GM21381 (cell line): ENCODE measurements at regions not wholly inside any gene's neighbourhood (a gene's known extent, or its start where the extent isn't known, plus 50 kb on each side); places are given as distances from the start of the nearest gene placed in this dataset.

Experiments used
- ATAC-seq: cut with Tn5 transposase; IDR thresholded peaks from one replicate; pipeline ENCODE4 v1.9.1; 2021; ENCODE audit warnings: mild to moderate bottlenecking, moderate library complexity; ENCODE audit not compliant: unreplicated experiment

DNA sequence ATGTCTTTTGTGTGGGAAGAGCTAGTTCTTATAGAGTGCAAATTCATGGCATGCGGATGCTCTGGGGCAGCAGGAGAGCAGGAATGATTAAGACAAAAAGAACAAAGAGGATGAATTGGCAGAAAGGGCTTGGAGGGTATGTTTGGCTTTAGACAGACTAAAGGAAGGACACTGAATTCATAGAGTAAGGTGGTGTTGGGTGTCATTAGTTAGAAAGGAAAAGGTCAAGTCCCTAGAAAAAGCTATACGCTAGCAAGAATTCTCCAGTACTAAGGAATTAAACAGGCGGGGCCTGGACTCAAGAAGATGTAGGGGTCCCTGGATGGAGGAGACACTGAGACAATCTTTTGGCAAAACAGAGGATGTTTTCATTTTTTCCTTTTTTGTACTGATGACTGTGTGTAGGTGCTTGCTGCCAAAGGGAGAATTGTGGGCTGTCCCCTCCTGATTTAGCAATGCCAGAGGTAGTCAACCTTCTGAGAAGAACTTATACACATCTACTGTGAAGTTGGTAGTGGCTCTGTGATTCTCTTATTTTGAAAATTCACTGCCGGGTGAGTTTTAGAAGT lies 391.0 kb downstream of the SPRY1 start:
- no peak for ATAC-seq

DNA sequence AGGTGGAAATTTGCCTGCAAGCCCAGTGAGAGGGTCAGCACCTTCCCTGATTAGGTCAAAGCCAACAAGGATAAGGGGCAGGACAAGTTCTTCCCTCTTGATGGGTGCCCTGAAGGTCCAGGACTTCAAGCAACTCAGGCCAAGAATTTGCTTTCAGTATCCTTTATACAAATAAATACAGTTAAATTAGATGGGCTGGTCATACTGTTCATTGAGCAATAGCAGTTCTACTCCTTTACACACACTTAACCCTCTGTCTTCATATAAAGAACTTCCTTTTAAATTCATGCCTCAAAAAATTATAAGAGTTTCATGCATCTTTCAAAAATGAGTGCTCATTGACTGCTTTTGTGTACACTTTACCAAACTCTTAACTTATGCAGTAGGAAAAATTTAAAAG lies 392.0 kb downstream of the SPRY1 start:
- no peak for ATAC-seq

DNA sequence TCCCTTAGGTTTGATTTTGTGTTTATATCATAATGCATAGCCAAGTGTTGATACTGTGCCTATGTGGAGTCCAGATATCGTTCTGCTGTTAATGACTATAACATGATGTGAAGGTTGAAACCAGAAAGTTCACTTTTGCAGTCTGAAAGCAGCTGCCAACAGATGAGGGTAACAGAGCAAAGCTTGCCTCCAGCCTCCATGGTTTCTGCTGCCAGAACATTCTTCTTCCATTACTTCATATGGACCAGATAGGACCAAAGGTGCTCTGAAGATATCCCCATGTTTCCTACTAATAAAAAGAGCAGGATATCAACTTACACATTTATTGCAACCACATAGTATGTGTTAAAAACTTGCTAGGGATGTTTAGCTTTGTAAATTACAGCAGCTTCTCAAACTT lies 394.1 kb downstream of the SPRY1 start:
- no peak for ATAC-seq

DNA sequence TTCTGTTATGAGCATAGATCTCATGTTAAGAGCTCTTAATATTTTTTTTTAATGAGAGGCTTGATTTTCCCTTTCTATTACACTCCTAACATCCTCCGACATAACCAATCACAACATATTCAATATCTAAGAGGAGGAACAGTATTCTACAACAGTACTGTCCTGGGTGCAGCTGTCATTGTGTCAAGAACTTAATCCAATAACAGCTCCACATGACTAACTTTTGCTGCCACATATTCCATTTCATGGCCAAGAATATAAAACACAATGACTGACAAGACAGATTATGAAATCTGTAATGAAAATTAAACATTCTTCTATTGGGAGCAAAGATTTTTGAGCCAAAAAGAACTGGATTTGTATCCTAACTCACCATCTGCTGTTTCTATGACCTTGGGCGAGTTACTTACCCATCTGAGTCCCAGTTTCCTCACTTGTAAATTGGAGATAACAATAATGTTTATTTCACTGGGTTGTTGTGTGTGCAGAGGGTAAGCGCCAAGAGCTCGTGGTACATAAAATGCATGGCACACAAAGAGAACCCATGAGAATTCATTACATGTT lies 405.6 kb downstream of the SPRY1 start:
- ATAC-seq: no peak

DNA sequence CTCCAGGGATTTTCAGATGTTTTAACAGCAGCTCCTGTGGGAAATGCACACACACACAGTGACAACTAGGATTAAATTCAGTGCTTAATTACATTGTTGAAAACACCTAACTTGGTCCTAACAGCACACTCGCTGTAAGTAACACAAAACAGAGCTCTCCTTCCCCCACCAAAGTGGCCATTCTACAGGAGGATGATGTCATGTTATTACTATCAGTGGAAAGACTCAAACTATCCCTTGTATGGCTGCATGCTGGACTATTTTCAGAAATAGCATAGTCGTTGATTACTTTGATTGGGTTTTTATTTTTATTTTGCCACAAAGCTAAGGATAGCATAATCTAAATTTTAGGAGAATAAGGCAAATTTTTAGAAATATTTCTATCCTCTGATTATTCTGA lies 406.3 kb downstream of the SPRY1 start:
- ATAC-seq: no peak

DNA sequence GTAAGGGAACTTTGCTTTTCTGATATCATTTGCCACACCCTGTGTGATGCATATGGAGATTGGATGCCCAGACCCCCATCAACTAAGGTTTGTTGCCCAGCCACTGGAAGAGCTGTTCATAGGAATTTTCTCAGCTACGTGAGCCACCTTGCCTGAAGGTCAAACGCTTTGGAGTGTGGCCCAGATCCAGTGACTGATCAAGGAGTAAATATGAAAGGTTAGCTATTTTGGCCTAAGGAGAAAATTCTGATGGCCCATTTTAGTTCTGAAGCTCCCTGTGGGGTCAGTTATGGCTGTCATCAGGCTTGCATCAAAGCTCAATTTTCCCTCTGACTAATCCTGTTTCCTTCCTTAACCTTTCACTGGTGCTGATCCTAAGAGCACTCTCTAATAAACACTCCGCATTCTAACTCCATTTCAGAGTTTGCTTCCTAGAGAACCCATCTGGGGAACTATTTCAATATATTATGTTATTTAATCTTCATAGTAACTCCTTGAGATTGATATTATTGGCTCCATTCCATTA lies 407.7 kb downstream of the SPRY1 start:
- ATAC-seq: no peak

DNA sequence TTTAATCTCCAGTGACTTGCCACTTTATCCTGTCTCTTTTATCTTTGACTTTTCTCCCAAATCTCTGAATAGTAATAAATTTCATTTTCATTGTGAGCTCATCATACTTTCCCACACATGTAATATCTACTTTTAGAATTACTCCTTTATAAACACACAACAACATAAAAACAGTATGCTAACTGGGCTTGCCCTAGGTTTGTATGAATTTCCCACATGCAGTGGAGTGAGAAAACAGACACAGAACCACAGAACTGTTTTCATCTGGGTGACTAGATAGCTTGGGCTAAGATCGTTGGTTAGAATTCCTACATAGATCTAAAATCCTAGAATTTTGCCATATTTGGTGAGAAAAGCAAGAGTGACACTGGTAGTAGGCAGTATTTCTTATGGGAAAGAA lies 409.5 kb downstream of the SPRY1 start:
- no peak for ATAC-seq

DNA sequence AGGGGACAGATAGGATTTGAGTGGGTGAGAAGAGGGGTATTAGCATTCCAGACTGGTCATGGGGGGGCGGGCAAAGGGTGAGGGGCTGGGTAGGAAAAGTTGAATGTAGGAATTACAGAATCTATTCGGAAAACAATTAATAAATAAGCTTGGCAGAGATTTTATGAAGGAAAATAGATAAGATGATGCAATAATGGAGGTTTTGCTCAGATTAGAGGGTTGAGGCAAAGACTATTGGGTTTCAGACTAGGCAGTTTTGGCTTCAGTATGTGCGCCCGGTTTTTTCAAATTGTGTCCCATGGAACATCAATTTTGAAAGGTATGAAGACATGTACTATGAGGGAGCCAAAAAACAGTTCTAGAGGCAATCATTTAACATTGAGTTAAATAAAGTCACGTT lies 410.6 kb downstream of the SPRY1 start:
- no peak for ATAC-seq

DNA sequence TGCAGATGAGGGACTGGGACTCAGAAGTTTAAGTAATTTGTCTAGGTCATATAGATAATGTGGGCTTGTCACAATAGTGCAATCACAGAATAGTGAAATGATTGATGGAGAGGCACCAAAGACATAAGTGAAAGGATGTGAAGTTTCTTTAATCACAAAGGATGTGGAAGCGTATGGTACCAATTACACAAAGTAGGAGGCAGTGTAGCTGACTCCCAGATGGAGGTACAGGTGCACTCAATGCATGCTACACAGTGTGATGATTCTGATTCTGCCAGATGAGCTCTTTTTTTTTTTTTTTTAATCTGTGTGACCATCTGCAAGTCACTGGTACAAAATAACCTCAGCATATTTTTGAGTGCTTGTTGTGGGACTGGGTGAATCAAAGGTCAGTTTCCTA lies 411.3 kb downstream of the SPRY1 start:
- ATAC-seq: no peak

DNA sequence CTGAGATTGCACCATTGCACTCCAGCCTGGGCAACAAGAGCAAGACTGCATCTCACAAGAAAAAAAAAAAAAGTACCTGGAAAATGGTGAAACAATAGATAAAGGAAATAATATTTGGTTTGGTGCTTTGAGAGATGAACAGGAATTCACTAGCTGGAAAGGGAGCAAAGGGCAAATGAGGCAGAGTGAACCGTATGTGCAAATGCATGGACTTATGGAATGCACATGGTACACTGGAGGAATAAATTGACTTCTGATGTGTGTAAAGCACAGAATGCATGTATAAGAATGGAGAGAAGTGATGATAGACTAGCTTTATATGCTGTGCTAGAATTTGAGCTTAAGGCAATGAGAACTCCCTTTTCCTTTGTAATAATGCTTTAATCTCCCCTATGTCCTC lies 413.3 kb downstream of the SPRY1 start:
- ATAC-seq: no peak

DNA sequence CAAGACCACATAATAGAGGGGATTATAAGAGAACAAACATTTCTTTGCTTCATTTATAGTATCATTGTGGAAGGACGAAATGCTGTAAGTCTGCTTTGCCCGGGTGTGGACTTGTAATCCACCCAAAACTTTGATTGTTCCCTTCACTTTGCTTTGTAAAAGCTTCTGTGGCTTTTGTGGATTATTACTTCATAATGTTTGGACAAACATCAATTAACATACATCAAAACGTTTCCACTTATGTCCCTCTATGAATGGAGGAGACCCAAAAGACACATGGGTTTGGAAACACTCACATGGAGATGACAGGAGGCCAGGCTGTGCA lies 415.4 kb downstream of the SPRY1 start:
- no peak for ATAC-seq

DNA sequence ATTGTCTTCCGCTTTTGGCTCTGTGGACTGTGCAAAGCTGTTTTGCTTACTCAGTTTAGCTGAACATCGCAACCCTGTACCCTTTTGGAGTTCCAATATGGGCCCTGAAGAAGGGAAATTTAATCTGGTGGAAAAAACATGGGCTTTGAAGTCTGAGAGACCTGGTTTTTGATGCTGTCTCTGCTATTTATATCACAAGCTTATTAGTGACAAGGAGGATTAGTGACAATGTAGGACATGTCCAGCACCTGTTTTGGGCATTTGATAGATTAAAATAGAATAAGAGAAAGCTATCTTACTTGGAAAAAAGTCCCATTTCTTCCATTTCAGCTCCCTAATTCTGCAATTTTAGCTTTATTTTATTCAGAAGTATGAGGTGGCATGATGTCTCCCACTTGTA lies 417.3 kb downstream of the SPRY1 start:
- no peak for ATAC-seq

DNA sequence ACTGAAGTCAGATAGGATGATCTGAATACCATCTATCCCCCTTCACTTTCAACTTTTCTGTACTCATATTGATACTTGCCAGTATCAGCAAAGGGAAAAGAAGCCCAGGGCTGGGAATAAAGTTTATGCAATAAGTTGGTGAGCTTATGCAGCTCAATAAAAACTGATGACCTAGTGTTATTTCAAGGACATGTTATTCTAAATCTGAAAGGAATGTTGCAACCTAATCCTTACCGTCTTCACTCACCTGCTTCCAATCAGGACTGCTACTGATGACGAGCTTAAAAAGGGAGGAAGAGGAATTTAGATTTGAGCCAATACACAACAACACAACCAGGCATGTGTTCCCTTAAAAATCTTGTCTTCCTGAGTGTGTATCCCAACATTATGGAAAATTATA lies 419.9 kb downstream of the SPRY1 start:
- ATAC-seq: no peak

DNA sequence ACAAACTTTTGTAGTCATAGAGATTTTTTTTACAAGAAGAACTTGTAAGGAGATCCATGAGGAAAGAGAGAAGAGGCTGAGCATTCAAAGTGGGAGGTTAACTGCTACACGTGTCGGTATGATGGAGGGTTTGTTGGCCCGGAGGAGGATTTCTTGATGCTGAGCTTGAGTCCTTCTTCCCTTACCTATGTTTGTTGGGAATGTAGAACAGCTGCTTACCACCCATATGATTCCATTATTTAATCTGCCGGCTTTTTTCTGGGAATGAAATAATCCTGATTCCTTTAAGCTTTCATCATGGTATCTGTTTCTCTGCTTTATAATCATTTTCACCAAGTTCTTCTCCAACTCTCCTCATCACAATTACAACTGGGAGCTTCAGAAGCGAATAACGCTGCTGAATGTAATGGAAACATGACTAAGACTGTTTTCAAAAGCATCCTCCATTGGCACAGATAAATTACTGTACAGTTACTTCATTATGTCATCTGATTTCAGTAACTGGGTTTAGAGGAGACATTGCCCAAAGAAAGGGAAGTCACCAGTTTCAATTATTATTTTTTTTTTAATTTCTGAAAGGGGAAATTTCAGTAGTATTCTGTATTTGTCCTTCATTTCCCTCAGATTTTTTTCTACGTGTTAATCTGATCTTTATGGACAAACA lies 420.6 kb downstream of the SPRY1 start:
- ATAC-seq: no peak

DNA sequence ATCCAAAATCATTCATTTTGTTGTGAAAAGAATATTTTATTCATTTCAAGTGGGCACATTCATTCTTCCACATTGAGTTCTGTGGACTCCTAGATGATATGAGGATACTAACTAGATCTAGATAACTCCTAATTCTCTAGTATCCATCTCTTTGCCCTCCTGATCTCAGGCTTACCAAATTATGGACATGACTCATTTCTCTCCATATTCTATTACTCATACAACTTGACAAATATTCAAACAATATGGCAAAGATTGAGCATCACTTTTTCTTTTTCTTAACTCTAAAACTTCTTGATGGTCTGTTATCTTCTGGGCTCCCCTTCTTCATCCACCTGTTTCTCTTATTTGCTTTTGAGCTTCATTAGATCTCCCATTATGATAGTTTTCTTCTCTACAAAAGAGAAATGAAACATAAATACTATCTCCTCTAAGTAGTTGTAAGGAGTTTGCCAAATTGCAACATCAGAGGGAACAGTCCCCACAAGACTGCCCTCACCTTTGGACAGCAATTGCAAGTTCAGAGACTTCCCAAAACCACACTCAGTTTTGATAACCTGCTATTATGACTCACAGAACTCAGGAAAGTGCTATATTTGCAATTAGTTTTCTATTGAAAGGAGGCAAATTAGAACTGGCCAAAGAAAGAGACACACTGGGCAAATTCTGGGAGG lies 422.9 kb downstream of the SPRY1 start:
- ATAC-seq: no peak

DNA sequence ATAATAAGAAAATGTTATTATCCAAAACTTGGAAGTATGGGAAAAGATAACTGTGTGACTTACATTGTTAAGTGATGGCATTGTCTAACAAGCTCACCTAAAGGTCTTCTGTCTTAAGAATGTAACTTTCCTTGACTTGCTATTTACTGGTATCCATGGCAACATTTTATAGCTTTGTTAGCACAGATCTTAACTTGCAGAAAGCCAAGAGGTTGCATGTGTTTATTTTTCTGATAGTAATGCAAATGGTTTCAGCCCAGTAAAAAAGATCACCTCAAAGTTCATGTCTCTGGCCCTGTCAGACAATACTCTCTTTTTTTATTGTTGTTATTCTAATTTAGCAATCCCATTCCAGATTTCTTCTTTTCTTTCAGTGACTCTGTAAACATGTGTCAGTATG lies 425.3 kb downstream of the SPRY1 start:
- ATAC-seq: no peak

DNA sequence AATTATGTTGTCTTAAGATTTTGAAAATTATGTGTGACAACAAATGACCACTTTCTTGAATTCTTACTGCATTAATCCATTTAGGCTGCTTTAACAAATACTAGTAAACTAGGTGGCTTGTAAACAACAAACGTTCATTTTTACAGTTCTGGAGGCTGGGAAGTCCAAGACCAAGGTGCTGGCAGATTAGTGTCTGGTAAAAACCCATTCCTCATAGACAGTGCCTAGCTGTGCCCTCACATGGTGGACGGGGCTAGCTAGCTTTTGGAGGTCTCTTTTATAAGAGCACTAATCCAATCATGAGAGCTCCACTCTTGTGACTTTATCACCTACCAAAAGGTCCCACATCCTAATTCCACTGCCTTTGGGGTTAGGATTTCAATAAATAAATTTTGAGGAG lies 425.8 kb downstream of the SPRY1 start:
- ATAC-seq: no peak

DNA sequence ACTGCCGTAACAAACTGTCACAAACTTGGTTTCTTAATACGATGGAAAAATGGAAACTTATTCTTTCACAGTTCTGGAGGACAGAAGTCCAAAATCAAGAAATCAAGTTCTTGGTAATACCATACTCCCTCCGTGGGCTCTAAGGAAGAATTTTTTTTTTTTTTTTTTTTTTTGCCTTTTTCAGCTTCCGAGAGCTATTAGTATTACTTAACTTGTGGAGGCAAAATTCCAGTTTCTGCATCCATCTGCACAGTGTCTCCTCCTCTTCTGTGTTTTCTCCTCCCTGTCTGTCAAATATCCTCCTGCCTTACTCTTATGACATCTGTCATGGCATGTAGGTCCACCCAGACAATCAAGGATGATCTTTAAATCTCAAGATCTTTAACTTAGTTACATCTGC lies 426.6 kb downstream of the SPRY1 start:
- no peak for ATAC-seq

DNA sequence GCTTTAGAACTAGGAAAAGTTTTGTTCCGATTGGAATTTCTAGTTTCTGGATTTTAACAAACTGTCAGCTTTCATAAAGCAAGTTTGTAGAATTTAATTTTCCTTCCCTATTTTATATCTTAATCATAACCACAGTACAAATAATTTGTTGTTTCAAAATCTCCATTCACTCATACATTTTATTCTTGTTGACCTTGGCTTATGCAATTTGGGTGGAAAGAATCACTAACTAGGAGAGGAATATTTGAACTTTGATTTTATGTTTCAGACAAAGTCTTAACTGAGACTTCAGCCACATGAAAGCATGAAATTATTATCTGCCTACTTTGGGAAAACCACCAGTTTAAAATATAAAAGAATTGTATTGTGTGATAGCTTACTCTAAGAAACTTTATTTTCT lies 427.9 kb downstream of the SPRY1 start:
- ATAC-seq: no peak

DNA sequence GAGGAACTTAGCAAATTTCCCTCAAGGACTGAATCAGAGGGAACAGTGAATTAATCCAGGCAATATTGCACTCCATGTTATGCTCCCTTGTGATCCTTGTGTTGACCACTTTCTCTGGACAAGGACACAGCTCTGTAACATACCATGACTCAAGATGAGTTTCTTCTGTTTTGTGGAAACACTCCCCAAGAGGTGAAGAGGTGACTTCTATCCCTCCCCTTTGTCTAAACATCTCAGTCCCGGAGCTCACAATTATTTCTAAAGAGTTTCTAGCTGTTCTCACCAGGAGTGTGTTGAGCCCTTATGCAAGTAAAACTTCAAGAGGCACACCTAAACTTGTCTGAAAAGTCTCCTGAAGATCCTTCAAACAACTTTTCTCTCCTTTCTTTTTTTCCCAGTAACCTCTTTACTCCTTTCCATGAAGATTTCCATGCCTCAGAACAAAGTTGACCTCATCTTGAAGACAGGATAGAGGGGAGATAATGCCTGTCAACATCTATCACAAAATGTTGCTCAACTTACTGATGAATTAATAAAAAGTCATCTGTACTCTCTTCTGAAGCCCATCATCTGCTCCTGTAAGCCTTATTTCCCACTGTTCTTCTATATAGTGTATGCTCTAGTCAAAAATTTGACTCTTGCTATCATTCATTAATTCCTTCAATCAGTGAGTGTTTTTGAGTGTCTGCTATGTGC lies 429.1 kb downstream of the SPRY1 start:
- no peak for ATAC-seq

DNA sequence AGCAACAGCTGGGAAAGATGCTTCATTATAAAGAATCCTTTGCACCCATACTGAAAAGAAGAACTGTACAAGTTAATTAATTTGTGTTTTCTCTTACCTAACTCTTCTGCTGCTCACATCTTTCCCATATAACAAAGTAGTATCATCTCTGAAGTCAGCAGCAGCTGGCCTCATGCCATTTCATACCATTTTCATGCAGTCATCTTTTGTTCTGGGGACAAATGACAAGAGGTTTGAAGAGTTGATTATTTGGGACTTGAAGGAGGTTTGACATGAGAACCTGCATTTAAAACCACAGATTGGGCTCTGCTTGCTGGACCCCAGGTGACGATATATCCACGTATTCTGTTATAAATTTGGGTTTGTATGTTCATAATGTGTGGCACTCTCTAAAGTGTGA lies 430.3 kb downstream of the SPRY1 start:
- no peak for ATAC-seq

DNA sequence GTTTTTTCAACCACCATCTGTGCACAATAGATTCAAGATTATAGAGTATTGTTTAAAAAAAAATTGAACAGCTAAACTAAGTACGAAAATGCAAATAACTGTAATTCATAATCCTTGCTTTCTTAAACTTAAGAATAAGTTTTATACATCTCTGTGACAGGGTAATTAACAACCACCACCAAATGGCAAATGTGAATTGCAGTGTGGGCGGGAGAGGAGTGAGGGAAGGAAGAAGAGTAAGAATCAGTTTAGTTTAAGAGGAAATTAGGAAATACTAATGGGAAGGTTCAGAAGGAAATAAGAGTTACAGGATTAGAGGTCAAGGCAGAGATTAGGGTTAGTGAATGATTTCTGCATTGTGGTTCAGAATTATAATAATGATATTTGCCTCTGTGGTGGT lies 430.9 kb downstream of the SPRY1 start:
- ATAC-seq: no peak
